HepG2 (cell line): ENCODE measurements at regions not wholly inside any gene's neighbourhood (a gene's known extent, or its start where the extent isn't known, plus 50 kb on each side); places are given as distances from the start of the nearest gene placed in this dataset.

Experiments
- ATAC-seq: fragments of 200-7000 bp; cut with Tn5 transposase; 3 replicates; pipeline ENCODE4 v1.9.1; 2020; ENCODE audit warnings: mild to moderate bottlenecking, moderate library complexity
- BruUV-seq: library from RNA; stranded (reverse); fragments of 400-500 nt; replicated peaks from 2 replicates; lab custom pipeline; 2021; lab: Mats Ljungman, UMichigan
- CTCF ChIA-PET: fragments of 300-600 bp; formaldehyde crosslinking; extraction: SDS; loops from one replicate; lab custom pipeline; 2021; ENCODE audit warnings: low total read pairs, inconsistent platforms, low intra/inter-chr PET ratio; lab: Yijun Ruan, JAX
- POLR2A ChIA-PET: fragments of 350-600 bp; sonication (Branson Sonifier 250); formaldehyde crosslinking; loops from one replicate; lab custom pipeline; 2020; ENCODE audit warnings: antibody characterized with exemption, inconsistent platforms; lab: Yijun Ruan, JAX
- DNase-seq: peaks from one replicate; pipeline ENCODE4 v3.0.0-alpha.2; 2015; ENCODE audit warnings: low spot score
- FAIRE-seq: peaks from 3 replicates; lab custom pipeline; 2011; peaks lifted over from hg19 to GRCh38; lab: Jason Lieb, UNC
- H2AFZ ChIP-seq: one replicate; pipeline ENCODE4 v1.6.1; 2011; ENCODE audit warnings: low read length, inconsistent platforms
- H3K27ac ChIP-seq: fragments of 300-600 bp; 3 replicates; pipeline ENCODE4 v1.8.0; 2011; ENCODE audit warnings: mixed run types, mild to moderate bottlenecking, mixed read lengths, low read length, inconsistent platforms; ENCODE audit not compliant: insufficient read depth; ENCODE audit errors: extremely low read length
- H3K27me3 ChIP-seq, 2 experiments: fragments of 200-600 bp in 1 of 2; 2 replicates in 1 of 2; 3 replicates in 1 of 2; pipeline versions ENCODE4 v1.6.0 to v1.8.0; 2011; ENCODE audit warnings: low read length in 2 of 2, mild to moderate bottlenecking in 2 of 2, moderate library complexity in 2 of 2, inconsistent platforms in 1 of 2; ENCODE audit not compliant: insufficient read depth in 2 of 2, control insufficient read depth in 1 of 2
- H3K36me3 ChIP-seq, 2 experiments: fragments of 200-600 bp in 1 of 2; replicated peaks in 1 of 2; 2 replicates in 1 of 2; 3 replicates in 1 of 2; pipeline versions ENCODE4 v1.5.1 to v1.8.0; 2011; ENCODE audit warnings: low read length in 2 of 2, inconsistent platforms in 1 of 2; ENCODE audit not compliant: insufficient read depth in 2 of 2, control insufficient read depth in 1 of 2
- H3K4me1 ChIP-seq: 2 replicates; pipeline ENCODE4 v1.5.1; 2012; ENCODE audit warnings: low read length, inconsistent platforms; ENCODE audit not compliant: insufficient read depth
- H3K4me2 ChIP-seq: 2 replicates; pipeline ENCODE4 v1.6.0; 2011; ENCODE audit warnings: low read depth, low read length, inconsistent platforms
- H3K4me3 ChIP-seq, 3 experiments: fragments of 200-600 bp in 1 of 3; sonication (generic), shearing (Covaris generic) in 1 of 3; replicated peaks in 1 of 3; 2 replicates each; pipeline ENCODE4 v1.5.1; 2011 to 2016; ENCODE audit warnings: low read length in 3 of 3, inconsistent platforms in 2 of 3, low read depth in 2 of 3, mild to moderate bottlenecking in 2 of 3, control low read depth in 1 of 3, mixed read lengths in 1 of 3; ENCODE audit not compliant: insufficient read depth in 1 of 3
- H3K79me2 ChIP-seq: one replicate; pipeline ENCODE4 v1.6.1; 2011; ENCODE audit warnings: low read length, inconsistent platforms; ENCODE audit not compliant: insufficient read depth
- H3K9ac ChIP-seq: 2 replicates; pipeline ENCODE4 v1.6.0; 2011; ENCODE audit warnings: mild to moderate bottlenecking, low read depth, low read length, inconsistent platforms; ENCODE audit not compliant: insufficient read depth
- H3K9me3 ChIP-seq: 2 replicates; pipeline ENCODE4 v1.5.1; 2012; ENCODE audit warnings: mild to moderate bottlenecking, low read length
- H4K20me1 ChIP-seq: 2 replicates; pipeline ENCODE4 v1.6.0; 2011; ENCODE audit warnings: inconsistent platforms, mild to moderate bottlenecking, low read length, moderate library complexity; ENCODE audit not compliant: insufficient read depth
- FOXP1 ChIP-seq, 2 experiments: fragments of 450-650 bp in 1 of 2; IDR thresholded peaks; 2 replicates each; pipeline ENCODE4 v1.6.1; 2017 to 2018; ENCODE audit warnings: antibody characterized with exemption in 1 of 2
- GATA4 ChIP-seq: sonication (generic); IDR thresholded peaks from 2 replicates; pipeline ENCODE4 v1.6.1; 2016; ENCODE audit warnings: antibody characterized with exemption, low read depth, borderline replicate concordance
- HOMEZ ChIP-seq: IDR thresholded peaks from 2 replicates; pipeline ENCODE4 v1.6.1; 2016; ENCODE audit warnings: low read depth
- HOXA9 ChIP-seq: sonication (generic); formaldehyde crosslinking; IDR thresholded peaks from 2 replicates; pipeline ENCODE4 v1.8.1; 2022; ENCODE audit warnings: missing genetic modification reagents, mild to moderate bottlenecking, moderate library complexity, borderline replicate concordance
- HOXD1 ChIP-seq: sonication (generic); formaldehyde crosslinking; IDR thresholded peaks from 2 replicates; pipeline ENCODE4 v1.5.0; 2020; ENCODE audit warnings: missing genetic modification reagents
- IRF2 ChIP-seq: IDR thresholded peaks from 2 replicates; pipeline ENCODE4 v1.6.1; 2018; ENCODE audit warnings: missing genetic modification reagents, missing compliant biosample characterization
- MED1 ChIP-seq: sonication (generic); formaldehyde crosslinking; IDR thresholded peaks from 2 replicates; pipeline ENCODE4 v1.4.0; 2020; ENCODE audit warnings: missing genetic modification reagents
- MED8 ChIP-seq: sonication (generic); formaldehyde crosslinking; IDR thresholded peaks from 2 replicates; pipeline ENCODE4 v1.8.1; 2023; ENCODE audit warnings: mild to moderate bottlenecking, missing genetic modification reagents; ENCODE audit not compliant: insufficient replicate concordance
- NKX3-1 ChIP-seq: sonication (generic); formaldehyde crosslinking; IDR thresholded peaks from 2 replicates; pipeline ENCODE4 v1.5.0; 2020; ENCODE audit warnings: missing genetic modification reagents
- STAG1 ChIP-seq: sonication (generic); formaldehyde crosslinking; IDR thresholded peaks from 2 replicates; pipeline ENCODE4 v1.4.0; 2020; ENCODE audit warnings: missing genetic modification reagents
- TERF1 ChIP-seq: sonication (generic); formaldehyde crosslinking; IDR thresholded peaks from 2 replicates; pipeline ENCODE4 v1.8.0; 2022; ENCODE audit warnings: mild to moderate bottlenecking, missing genetic modification reagents, moderate library complexity
- TIGD3 ChIP-seq: sonication (generic); formaldehyde crosslinking; IDR thresholded peaks from 2 replicates; pipeline ENCODE4 v1.5.1; 2020; ENCODE audit warnings: mild to moderate bottlenecking, missing genetic modification reagents, borderline replicate concordance
- ZIK1 ChIP-seq: sonication (generic); formaldehyde crosslinking; IDR thresholded peaks from 2 replicates; pipeline ENCODE4 v1.5.0; 2020; ENCODE audit warnings: mild to moderate bottlenecking, low read depth, missing genetic modification reagents, borderline replicate concordance
- ZNF18 ChIP-seq: sonication (generic); formaldehyde crosslinking; IDR thresholded peaks from 2 replicates; pipeline ENCODE4 v1.8.0; 2022; ENCODE audit warnings: mild to moderate bottlenecking, missing genetic modification reagents; ENCODE audit not compliant: insufficient replicate concordance
- ZNF232 ChIP-seq: sonication (generic); formaldehyde crosslinking; IDR thresholded peaks from 2 replicates; pipeline ENCODE4 v1.4.0; 2020; ENCODE audit warnings: missing genetic modification reagents, borderline replicate concordance
- ZNF274 ChIP-seq: sonication (generic); formaldehyde crosslinking; IDR thresholded peaks from 2 replicates; pipeline ENCODE4 v1.5.1; 2020; ENCODE audit warnings: mild to moderate bottlenecking, missing genetic modification reagents
- ZNF362 ChIP-seq: sonication (generic); formaldehyde crosslinking; IDR thresholded peaks from 2 replicates; pipeline ENCODE4 v1.4.0; 2020; ENCODE audit warnings: missing genetic modification reagents, mild to moderate bottlenecking, borderline replicate concordance
- ZNF652 ChIP-seq: IDR thresholded peaks from 2 replicates; pipeline ENCODE4 v1.6.1; 2016; ENCODE audit warnings: low read depth, borderline replicate concordance
- WGBS: methylation state at CpG from one replicate; pipeline ENCODE4 v1.1.6; 2017; ENCODE audit warnings: low lambda C conversion rate; 5-methylcytosine and 5-hydroxymethylcytosine counted together
- in situ Hi-C: cut with HindIII; loops from 2 replicates; pipeline ENCODE4 v1.10.0; 2017; ENCODE audit warnings: low pct_unique_long_range_greater_than_20kb; ENCODE audit not compliant: extremely low pct_ligation_motif_present
- intact Hi-C: fragments of 100-400 bp; cut with micrococcal nuclease; formaldehyde crosslinking; loops from one replicate; pipeline ENCODE4 v1.10.0; 2022; ENCODE audit not compliant: unreplicated experiment

GRCh38 chr2:239638376-239638775, 237.6 kb upstream of the HDAC4 start (continued):
- TF ChIP-seq ZIK1 (CRISPR knock-in tag) (no peak), ZNF232 (CRISPR knock-in tag) (no peak), NKX3-1 (CRISPR knock-in tag) (no peak), GATA4 (no peak), ZNF274 (CRISPR knock-in tag) (no peak), HOMEZ (CRISPR knock-in tag) (no peak), FOXP1 (IDR thresholded peaks at IDR 0.05) (no peak), FOXP1 (CRISPR knock-in tag; IDR thresholded peaks at IDR 0.05) (no peak), TIGD3 (no peak)

- FAIRE-seq (no peak), ATAC-seq (no peak), DNase-seq (no peak)
- ChIA-PET POLR2A (no interaction called here), CTCF (no interaction called here)
- no TSS peak for BruUV-seq
- H3K4me2 ChIP-seq: no peak overlapping the region
- no peaks in the 10 kb centered on the region for H3K79me2 ChIP-seq
- intact Hi-C loops: no loop called here
- no peaks in the 10 kb centered on the region for H4K20me1 ChIP-seq
- H3K4me3 ChIP-seq: no peak overlapping the region
- peaks cover 0 to 7% of the 10 kb centered on the region in 2 experiments; a peak in 1 of 5 replicates for H3K27me3 ChIP-seq
- no peaks in the 10 kb centered on the region for H3K4me1 ChIP-seq
- H3K36me3 ChIP-seq: no peaks in the 10 kb centered on the region
- H3K9me3 ChIP-seq: peaks cover 7% of the 10 kb centered on the region; the same call in 1 of the 2 replicates
- in situ Hi-C loops: no loop called here
- no peak overlapping the region for H3K27ac ChIP-seq
- 0% methylated on average over 3 of the region's 3 CpGs for WGBS
- no peak overlapping the region for H3K9ac ChIP-seq
- H2AFZ ChIP-seq: no peak overlapping the region
- TF ChIP-seq MED1 (CRISPR knock-in tag) (no peak), ZNF652 (CRISPR knock-in tag) (no peak), HOXD1 (CRISPR knock-in tag) (no peak), STAG1 (no peak), ZNF18 (no peak), ZNF362 (CRISPR knock-in tag) (no peak), HOXA9 (CRISPR knock-in tag) (no peak), MED8 (CRISPR knock-in tag) (no peak), TERF1 (CRISPR knock-in tag) (no peak), IRF2 (CRISPR knock-in tag) (no peak)
Measured at GRCh38 chr2:239636808-239637207, 236.0 kb upstream of the HDAC4 start.
